NOMO-1 treated with dmso at 0.1 percent for 144 hours (cell line): ENCODE measurements at regions not wholly inside any gene's neighbourhood (a gene's known extent, or its start where the extent isn't known, plus 50 kb on each side); places are given as distances from the start of the nearest gene placed in this dataset.
"Not testable (repeated sequence)": the region's sequence is repeated elsewhere in the genome, so short reads cannot be mapped to it uniquely, and the experiment has no call there.

Source experiments
- DNase-seq: peaks from one replicate; lab custom pipeline; 2025; ENCODE audit not compliant: unreplicated experiment; lab: John Stamatoyannopoulos, UW

DNA sequence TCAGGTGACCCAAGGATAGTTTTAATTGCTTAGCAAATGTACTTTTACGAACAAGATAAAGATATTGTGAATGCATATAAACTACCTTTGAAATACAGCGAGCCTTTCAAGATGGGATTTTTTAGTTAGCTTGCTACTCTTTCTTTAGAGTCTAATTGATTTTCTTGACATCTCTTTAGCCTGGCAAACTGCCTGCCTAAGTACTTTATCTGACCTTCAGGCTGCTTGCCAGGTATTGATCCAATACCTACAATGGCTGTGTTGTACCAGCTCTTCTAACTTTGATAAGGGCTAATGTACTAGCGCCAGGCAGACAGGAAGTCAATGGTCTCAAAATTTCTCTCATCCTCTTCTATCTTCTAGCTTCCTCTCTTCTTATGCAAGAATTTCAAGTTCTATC lies 414.4 kb upstream of the ACVR2A start:
- no peak for DNase-seq

DNA sequence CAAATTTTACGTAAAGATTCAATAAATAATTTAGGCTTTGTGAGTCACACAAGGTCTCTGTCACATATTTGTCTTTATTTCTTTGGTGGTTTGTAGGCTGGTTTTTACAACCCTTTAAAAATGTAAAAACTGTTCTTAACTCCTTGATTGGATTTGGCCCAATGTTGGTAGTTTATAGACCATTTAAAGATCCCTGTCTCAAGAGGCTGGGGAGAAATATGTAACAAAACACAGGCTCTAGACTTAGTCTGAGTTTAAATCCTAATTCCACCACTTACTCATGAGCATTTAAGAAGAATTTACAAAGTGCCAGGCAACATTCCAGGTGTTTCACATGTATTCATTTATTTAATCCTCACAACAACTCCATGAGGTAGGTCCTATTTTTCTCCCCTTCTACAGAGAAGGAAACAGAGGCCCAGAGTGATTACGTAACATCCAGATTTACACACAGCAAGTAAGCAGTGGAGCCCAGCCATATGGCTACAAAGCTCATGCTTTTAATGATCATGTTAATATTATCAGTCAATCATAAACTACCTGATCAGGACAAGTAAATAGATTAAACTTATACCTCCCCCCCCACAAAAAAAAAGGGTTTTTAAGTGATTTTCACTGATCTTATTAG lies 416.6 kb upstream of the ACVR2A start:
- DNase-seq: no peak

DNA sequence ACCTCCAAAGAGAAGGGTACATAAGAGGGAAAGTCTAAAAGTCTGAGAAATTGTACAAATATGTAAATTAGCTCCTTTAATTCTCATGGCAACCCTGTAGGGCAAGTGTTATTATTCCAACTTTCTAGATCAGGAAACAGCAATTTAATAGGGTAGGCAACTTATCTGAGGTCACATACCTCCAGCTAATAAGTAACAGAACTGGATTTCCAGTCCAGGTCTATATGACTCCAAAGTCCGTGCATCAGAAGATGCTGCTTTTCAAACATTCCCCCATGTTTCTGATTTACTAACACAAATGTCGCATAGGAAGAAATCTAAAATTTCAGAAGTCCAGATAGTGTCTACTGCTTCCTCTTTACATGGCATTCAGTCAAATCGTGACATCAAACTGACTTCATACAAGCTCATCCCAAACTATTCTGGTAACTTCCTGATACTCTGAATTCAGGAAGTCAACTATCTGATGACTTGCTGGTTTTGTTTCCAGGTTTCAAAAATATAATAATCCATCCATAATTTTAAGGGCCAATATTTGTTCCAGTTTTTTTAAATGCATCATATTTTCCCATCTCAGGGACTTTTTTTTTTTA lies 419.3 kb upstream of the ACVR2A start:
- DNase-seq: no peak

DNA sequence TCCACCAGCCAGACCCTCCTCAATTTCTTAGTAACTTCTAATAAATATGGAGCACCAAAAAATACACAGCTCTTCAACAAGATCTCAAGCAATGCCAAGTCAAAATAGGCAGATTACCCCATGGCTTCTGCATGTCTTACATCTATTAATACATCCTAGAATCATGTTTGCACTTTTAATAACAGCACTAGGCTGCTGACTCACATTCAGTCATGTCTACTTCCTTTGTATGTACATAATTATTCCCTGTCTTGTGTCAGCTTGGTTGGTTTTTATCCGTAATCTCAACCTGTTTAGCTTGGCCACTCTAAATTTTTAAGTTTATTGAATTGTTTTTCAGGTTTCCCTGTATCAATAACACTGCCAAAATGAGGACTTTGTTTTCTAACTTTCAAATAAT lies 420.1 kb upstream of the ACVR2A start:
- no peak for DNase-seq

DNA sequence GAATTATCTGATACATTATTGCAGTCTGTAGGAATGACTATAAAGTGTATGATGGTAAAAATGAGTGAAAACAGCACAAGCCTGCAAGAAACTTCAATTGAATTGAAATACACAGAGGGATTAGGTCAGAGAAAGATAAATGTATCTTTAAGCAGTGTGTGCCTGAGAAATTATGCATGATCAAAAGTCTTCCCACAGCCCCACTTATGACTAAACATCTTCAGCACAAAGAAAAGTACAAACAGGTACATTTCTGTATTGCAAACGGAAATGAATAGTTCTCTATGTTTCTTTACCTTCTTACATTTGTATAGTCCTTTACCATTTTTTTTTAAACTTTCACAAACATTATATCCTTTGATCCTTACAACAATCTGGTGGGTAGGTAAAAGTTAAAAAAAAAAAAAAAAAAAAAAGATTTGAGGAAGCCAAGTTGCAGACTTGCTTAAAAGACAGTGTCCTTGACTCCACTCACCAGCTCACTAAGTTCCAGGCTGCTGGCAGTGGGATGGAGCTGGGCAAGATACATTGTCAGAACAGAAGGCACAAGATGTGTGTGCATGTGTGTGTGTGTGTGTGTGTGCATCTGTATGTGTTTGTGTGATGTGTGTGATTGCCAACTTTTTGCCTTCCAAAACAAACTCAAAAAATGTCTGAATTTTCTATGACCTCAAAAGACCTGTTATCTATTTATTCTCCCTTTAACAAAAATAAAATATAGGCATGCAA lies 423.7 kb upstream of the ACVR2A start:
- no peak for DNase-seq

DNA sequence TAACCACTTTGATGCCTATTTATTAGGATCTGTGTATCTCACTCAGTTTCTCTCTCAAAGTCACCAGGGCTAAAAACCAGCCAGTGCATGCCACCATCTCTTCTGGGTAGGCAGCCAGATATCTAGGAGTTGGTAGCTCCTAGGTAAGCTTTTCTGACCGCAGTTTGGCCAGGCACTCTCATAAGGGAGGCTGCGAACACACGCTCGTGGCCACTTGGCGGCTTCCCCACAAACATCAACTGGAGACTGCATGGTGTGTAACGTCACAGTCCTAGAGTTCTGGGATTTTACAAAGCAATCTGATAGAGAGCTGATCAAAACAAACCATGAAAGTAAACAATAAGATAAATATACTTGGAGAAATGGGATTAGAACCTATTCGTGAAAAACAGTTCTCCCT lies 424.3 kb upstream of the ACVR2A start:
- DNase-seq: no peak

DNA sequence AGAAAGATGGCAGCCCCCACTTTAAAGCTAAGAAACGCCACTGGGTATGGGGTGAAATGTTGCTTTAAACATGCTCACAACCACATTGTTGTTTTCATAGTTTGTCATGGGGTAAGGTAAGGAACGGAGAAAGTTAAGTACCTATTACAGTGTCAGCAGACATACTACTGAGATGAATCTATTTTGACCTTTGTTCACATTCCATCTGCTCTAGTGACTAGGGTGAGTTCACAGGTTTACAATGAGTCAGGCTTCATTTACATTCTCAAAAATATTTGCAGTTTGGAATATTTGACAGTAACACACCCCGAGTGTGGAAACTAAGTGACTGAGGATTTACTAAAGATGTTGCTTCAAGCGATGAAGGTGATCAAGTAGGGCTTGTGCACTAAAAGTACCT lies 428.7 kb upstream of the ACVR2A start:
- DNase-seq: no peak

DNA sequence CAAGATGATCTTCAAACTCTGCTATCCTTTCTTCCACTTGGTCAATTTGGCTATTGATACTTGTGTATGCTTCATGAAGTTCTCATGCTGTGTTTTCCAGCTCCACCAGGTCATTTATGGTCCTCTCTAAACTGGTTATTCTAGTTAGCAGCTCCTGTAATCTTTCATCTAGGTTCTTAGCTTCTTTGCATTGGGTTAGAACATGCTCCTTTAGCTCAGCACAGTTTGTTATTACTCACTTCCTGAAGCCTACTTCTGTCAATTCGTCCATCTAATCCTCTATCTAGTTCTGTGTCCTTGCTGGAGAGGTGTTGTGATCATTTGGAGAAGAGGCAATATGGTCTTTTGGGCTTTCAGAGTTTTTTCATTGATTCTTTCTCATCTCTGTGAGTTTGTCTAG lies 430.2 kb upstream of the ACVR2A start:
- DNase-seq: not testable (repeated sequence)

DNA sequence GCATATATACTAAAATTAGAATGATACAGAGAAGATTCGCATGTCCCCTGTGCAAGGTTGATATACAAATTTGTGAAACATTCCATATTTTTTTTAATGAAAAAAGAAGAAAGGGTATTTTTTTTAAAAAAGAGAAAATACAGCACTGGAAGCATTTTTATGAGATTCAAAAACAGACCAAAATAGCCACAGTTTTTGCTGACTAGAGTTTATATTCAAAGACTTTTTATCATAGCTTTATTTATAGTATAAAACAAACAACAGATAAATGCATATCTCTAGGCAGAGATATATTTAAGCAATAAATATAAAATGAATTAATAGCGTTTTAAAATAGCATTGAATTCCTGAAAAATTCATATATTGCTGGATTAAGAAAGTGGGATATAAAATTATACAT lies 436.5 kb upstream of the ACVR2A start:
- no peak for DNase-seq

DNA sequence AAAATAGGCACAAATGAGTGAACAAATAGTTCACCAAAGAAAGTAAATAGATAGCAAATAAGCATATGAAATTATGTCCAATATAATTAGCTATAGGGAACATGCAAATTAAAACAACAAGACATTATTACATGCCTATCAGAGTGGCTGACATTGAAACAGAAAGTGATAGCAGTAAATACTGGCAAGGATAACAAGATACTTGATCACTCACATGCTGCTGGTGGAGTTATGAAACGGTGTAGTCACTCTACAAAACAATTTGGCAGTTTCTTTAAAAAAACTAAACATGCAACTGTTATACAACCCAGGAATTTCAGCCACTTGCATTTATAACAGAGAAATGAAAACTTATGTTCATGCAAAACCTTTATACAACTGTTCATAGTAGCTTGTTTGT lies 439.2 kb upstream of the ACVR2A start:
- DNase-seq: no peak

DNA sequence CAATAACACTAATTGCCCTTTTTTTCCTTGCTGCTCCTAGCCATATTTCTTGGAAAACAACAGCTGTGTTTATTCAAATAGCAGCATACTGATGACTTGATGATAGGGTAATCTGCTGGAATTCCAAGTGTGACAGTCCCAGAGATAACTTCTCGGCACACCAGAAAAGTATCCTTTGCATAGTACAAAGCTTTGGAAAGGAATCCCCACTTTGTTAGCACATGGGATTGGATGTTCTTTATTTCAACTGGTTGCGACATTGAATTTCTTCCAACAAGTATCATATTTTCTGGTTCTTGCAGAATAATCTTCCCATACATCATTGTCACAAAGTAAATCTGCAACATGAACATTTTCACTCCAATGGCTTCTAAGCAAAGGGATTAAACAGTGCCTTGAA lies 445.8 kb upstream of the ACVR2A start:
- DNase-seq: no peak

DNA sequence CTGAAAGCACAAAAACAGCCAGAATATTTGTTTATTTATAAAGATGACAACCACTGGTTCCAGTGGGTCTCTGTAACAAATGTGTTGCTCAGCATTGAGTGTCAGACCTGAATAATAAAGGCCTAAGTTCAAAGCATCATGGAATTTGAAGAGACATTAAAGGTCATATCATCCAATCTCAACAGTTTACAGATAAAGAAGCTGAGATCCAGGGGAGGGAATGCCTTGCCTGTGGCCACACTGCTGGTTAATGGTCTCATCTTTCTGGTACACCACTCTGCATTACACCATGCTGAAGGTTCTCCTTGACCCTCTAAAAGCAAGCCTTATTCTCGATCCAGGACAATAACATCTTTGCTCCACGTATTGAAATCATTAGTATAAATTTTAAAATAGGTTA lies 446.5 kb upstream of the ACVR2A start:
- no peak for DNase-seq

DNA sequence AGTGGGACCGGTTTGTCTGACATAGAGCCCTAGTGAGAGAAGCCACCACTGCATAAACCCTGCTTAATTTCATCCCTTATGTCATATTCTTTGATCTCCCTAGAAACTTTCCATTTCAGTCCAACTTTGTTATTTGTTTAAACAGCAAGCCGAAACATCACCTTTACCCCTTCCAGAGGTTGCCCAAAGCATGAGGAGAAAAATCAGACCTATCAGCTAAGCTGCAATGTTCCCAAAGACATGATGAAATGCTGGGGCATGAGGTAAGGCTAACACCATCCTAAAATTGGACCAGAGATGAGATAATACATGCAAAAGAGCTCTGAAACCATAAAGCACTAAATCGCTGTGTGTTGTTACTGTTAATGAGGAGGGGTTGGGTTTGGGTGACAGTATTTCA lies 447.9 kb upstream of the ACVR2A start:
- DNase-seq: no peak

DNA sequence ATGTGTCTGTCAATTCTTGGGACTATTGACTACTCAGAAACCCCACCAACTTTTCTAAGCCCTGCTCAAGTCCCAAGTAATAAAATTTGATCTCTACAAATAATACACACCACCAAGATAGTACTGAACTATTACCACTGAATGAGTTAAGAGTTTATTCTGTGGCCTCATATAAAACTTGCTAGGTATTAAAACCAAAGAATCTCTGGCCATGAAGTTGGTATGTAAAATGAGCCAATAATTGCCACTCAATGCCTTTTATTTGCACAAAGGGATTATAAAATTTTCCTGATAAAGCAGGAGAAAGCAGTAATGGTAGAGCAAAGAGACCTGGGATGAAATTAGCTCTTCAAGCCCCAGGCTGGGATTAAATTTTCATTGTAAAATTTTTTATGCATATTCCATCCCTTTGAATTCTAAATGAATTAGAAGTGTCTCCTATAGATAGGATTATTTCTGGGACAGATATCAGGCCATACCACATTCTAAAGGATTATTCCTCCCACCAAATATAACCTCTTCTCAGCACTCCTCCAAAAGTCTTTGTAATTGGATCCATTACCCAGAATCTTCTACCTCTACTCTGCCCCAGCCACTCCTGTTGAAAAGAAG lies 450.5 kb upstream of the ACVR2A start:
- no peak for DNase-seq

DNA sequence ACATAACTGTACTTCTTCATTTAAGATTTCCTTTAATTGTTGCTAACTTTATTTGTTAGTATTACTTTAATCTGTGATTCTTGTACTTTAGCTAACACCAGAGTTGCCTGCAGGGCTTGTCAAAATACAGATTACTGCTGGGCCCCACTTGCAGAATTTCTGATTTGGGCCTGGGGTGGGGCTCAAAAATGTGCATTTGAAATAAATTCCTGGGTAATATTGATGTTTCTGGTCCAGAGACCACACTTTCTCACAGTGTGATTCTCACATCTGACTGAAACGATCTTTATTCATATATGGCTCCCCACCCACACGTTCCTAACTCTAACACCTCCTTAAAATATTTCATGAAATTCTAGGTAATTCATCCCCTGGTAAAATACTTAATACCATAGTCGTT lies 452.6 kb upstream of the ACVR2A start:
- no peak for DNase-seq

DNA sequence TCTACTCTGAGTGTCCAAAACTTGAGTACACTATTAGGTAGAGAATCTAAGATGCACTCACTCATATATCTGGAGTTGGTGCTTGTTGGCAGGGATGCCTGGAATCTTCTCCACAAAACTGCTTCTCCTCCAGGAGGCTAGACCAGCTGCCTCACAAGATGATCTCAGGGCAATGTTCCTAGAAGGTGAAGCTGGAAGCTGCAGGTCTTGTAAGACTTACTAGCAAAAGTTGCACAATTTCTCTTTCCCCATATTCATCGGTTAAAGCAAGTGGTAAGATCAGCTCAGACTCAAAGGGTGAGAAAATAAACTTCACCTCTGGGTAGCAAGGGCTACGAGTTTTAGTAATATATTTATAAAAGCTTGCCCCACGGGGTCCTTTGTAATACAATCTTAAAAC lies 454.4 kb upstream of the ACVR2A start:
- DNase-seq: no peak

DNA sequence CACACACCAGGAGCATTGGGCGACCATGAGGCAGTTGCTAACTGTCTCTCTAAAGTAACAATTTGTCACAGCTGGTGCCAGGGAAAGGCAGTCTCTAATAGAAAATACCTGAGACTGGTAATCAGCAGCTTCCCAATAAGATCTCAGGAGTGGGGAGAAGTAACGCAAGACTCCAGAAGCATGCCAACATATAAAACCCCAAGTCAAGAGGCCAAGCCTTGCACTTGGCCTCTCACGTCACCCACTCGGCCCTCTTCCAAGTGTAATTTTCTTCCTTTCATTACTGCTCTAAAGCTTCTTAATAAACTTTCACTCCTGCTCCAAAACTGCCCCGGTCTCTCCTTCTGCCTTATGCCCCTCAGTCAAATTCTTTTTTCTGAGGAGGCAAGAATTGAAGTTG lies 455.6 kb upstream of the ACVR2A start:
- DNase-seq: no peak

DNA sequence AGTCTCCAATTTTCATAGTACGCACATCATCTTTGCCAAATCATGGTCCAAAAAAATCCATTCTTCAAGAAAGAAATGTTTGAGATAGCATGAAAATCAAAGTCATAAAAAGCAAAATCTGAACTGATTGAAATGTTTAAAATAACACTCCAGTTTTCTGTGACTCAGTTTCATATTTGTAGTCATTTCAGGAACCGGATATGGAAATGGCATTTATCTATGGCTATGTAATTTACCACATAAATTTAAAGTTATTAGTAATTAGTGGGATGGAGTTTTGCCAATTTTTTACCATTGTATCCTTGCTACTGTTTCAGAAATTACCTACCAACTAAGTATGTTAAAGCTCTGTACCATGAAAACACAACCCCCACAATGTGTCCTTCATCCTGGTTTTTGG lies 456.6 kb upstream of the ACVR2A start:
- DNase-seq: no peak

DNA sequence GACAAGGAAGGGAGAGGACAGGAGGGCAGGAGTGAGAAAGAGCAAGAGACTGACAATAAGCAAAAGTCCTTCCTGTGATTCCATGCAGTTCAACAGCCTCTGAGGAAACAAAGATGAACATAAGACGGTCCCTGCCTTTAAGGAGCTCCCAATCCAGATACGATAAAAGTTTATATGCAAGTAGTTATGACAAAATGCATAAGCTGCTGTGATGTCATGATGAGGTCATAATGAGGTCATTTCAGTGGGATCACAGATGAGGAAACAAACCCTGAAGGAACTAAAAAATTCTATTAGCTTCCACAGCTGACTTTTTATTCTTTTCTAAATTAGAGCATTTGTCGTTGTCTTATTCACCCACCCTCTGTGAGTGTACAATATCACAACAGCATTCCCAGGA lies 458.5 kb upstream of the ACVR2A start:
- no peak for DNase-seq

DNA sequence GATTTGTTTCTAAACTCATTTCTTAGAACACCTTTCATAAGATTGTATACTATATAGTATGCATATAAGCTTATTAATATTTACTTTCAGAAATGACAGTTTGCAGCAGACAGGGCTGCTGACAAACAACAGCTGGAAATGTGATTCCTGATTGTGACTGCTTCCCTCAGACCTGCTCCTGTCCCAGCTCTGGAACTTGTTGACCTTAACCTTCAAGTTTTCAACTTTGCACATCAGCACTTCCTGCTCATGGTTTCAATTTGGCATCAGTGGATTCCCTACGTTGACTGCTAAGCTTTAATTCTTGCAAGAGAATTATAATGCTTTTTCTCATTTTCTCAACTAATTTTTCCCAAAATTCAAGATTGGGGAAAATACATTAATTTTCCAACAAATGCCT lies 459.2 kb upstream of the ACVR2A start:
- no peak for DNase-seq

DNA sequence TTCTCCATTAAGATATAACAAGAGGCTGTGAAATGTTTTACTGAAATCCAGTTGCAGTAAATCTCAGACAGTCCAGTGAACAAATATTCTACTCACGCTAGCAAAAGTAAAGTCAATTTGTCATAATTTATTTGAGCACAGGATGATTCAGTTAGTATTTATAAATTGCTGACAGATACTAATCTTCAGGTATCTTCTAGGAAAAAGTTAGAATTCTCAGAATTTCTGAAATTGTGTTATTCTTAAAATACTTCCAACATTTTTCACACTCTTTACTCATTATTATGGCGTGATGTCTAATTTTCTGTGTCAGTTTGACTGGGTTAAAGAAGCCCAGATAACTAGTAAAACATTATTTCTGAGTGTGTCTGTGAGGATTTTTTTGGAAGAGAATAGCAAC lies 460.2 kb upstream of the ACVR2A start:
- DNase-seq: no peak

DNA sequence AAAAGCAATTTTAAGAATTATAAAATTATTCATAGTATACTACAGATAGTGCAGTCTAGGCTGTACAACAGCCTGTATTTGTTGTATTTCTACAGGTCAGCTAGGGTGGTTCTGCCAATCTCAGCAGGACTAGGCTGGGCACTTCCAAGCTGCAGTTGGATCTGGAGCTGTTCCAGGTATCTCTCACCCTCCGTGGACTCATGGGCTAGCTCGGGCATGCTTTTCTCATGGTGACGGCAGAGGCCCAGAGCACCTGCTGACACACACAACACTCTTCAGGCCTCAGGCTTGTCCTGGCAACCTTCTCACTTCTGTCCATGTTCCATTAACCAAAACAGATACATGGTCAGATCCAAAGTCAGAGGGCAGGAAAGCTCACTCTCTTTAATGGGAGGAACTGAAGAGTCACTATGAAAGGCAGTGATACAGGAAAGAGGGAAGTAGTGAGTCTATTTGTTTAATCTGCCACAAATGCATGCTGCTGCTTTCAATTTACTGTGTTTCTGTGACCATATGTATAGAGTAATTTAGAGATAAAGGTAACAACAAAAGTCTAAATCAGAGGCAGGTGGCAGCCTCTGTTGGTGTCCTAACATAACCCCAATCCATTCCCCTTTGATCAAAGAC lies 462.4 kb upstream of the ACVR2A start:
- no peak for DNase-seq
